ENCODE measurements at regions not wholly inside any gene's neighbourhood (a gene's known extent, or its start where the extent isn't known, plus 50 kb on each side); places are given as distances from the start of the nearest gene placed in this dataset.

- ATAC-seq = no peak
- WGBS (ENCODE audit: missing lambda C conversion rate) = 56% methylated on average over 2 of the region's 4 CpGs
- no peak for TF ChIP-seq HOXA7 (CRISPR knock-in tag; IDR thresholded peaks at IDR 0.05)
- no peak for TF ChIP-seq RFX5 (IDR thresholded peaks at IDR 0.05)
- TF ChIP-seq SREBF2 (IDR thresholded peaks at IDR 0.05) = no peak
- no peak for TF ChIP-seq NPAS2 (CRISPR knock-in tag; IDR thresholded peaks at IDR 0.05; ENCODE audit: borderline replicate concordance)
- TF ChIP-seq HEYL (CRISPR knock-in tag; IDR thresholded peaks at IDR 0.05) = no peak
- TF ChIP-seq ATOH8 (CRISPR knock-in tag; IDR thresholded peaks at IDR 0.05; ENCODE audit: low read depth) = no peak
- no peak for TF ChIP-seq KDM5A (IDR thresholded peaks at IDR 0.05)
- TF ChIP-seq ZSCAN20 (CRISPR knock-in tag; IDR thresholded peaks at IDR 0.05) = no peak
- no peak for TF ChIP-seq RCOR1 (IDR thresholded peaks at IDR 0.05; ENCODE audit: low read depth, low read length)
- TF ChIP-seq, protein P1, sequence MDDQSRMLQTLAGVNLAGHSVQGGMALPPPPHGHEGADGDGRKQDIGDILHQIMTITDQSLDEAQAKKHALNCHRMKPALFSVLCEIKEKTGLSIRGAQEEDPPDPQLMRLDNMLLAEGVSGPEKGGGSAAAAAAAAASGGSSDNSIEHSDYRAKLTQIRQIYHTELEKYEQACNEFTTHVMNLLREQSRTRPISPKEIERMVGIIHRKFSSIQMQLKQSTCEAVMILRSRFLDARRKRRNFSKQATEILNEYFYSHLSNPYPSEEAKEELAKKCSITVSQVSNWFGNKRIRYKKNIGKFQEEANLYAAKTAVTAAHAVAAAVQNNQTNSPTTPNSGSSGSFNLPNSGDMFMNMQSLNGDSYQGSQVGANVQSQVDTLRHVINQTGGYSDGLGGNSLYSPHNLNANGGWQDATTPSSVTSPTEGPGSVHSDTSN (IDR thresholded peaks at IDR 0.05) = no peak
- no peak for TF ChIP-seq CHD2 (IDR thresholded peaks at IDR 0.05; ENCODE audit: low read length, partially characterized antibody)
- TF ChIP-seq, protein P2, sequence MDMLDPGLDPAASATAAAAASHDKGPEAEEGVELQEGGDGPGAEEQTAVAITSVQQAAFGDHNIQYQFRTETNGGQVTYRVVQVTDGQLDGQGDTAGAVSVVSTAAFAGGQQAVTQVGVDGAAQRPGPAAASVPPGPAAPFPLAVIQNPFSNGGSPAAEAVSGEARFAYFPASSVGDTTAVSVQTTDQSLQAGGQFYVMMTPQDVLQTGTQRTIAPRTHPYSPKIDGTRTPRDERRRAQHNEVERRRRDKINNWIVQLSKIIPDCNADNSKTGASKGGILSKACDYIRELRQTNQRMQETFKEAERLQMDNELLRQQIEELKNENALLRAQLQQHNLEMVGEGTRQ (IDR thresholded peaks at IDR 0.05) = no peak
- TF ChIP-seq FOSB (CRISPR knock-in tag; IDR thresholded peaks at IDR 0.05) = no peak
- TF ChIP-seq POLR2AphosphoS2 (conservative IDR thresholded peaks at IDR 0.05; ENCODE audit: low read length) = no peak
- no peak for TF ChIP-seq HDAC2 (IDR thresholded peaks at IDR 0.05)
- TF ChIP-seq EHMT2 (IDR thresholded peaks at IDR 0.05; ENCODE audit: low read depth) = no peak
- no peaks in the 10 kb centered on the region; the same call in 2 of the 3 replicates for H3K4me1 ChIP-seq
- H3K9me3 ChIP-seq = no peaks in the 10 kb centered on the region
- no peak for FAIRE-seq
- H3K4me3 ChIP-seq = no peak overlapping the region
- no peak overlapping the region for H3K4me2 ChIP-seq
- ChIA-PET CTCF (interaction anchor here (1.0 kb wide), 1 partner anchor 25 kb away, joined by 5 read pairs; no protein-coding TSS in a partner anchor), POLR2A (no interaction called here)
- H3K27ac ChIP-seq = no peak overlapping the region
- no peak for DNase-seq (ENCODE audit: low read depth in 1 of 2, low spot score in 1 of 2)
Observed at GRCh38 chr2:160842286-160842685, 317.9 kb upstream of the TANK start.

DNA sequence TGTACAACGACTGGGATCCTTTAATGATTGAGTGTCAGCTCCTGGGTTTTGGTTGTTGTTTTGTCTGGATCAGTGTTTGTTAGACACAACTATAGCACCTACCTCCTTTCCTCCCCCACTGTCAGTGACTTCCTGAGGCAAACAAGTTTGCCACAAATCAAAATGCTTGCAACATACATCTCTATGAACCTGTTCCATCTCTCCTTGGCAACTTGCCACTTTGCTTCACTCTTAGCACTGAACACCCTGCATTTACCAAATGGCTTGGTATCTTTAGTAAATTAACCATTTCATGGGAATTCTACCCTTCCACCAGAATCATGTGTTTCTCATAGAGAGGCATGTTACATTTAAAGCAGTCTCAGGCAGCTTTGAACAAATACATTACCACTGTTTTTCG, 301.1 kb upstream of the TANK start:
- Histone ChIP-seq H3K4me1 (peaks cover 6% of the 10 kb centered on the region; the same call in 1 of the 3 replicates), H3K4me3 (no peak overlapping the region), H3K27ac (no peak overlapping the region), H3K4me2 (no peak overlapping the region), H3K9me3 (no peaks in the 10 kb centered on the region)
- TF ChIP-seq POLR2A (IDR thresholded peaks at IDR 0.05; ENCODE audit: low read length) (no peak), EHMT2 (IDR thresholded peaks at IDR 0.05; ENCODE audit: low read depth) (no peak), MAFK (IDR thresholded peaks at IDR 0.05; ENCODE audit: partially characterized antibody) (no peak), CBX8 (IDR thresholded peaks at IDR 0.05) (no peak), NR3C1 (IDR thresholded peaks at IDR 0.05) (no peak), JUNB (IDR thresholded peaks at IDR 0.05) (no peak), SMC3 (IDR thresholded peaks at IDR 0.05) (no peak), HDAC2 (IDR thresholded peaks at IDR 0.05) (no peak), NPAS2 (CRISPR knock-in tag; IDR thresholded peaks at IDR 0.05; ENCODE audit: borderline replicate concordance) (no peak), KDM5A (IDR thresholded peaks at IDR 0.05) (no peak), CBX2 (IDR thresholded peaks at IDR 0.05; ENCODE audit: borderline replicate concordance, low read depth) (no peak), ZSCAN20 (CRISPR knock-in tag; IDR thresholded peaks at IDR 0.05) (no peak), BHLHE40 (IDR thresholded peaks at IDR 0.05; ENCODE audit: low read depth, low read length) (no peak), TP53 (CRISPR knock-in tag; IDR thresholded peaks at IDR 0.05) (no peak), ESRRA (IDR thresholded peaks at IDR 0.05; ENCODE audit: borderline replicate concordance, low read length) (no peak), POLR2AphosphoS2 (conservative IDR thresholded peaks at IDR 0.05; ENCODE audit: low read length) (no peak), HES2 (IDR thresholded peaks at IDR 0.05) (no peak), RNF2 (IDR thresholded peaks at IDR 0.05; ENCODE audit: borderline replicate concordance, low read depth) (no peak)
- WGBS (ENCODE audit: missing lambda C conversion rate) = 33% methylated on average over 2 of the region's 2 CpGs
- POLR2A ChIA-PET = no interaction called here
- ATAC-seq = no peak
- DNase-seq (ENCODE audit: low read depth in 1 of 2, low spot score in 1 of 2) = peak in 1 of 2 experiments; percentile 9
- FAIRE-seq = no peak
- CTCF ChIA-PET = no interaction called here
